ENCODE measurements at regions not wholly inside any gene's neighbourhood (a gene's known extent, or its start where the extent isn't known, plus 50 kb on each side); places are given as distances from the start of the nearest gene placed in this dataset.

DNA sequence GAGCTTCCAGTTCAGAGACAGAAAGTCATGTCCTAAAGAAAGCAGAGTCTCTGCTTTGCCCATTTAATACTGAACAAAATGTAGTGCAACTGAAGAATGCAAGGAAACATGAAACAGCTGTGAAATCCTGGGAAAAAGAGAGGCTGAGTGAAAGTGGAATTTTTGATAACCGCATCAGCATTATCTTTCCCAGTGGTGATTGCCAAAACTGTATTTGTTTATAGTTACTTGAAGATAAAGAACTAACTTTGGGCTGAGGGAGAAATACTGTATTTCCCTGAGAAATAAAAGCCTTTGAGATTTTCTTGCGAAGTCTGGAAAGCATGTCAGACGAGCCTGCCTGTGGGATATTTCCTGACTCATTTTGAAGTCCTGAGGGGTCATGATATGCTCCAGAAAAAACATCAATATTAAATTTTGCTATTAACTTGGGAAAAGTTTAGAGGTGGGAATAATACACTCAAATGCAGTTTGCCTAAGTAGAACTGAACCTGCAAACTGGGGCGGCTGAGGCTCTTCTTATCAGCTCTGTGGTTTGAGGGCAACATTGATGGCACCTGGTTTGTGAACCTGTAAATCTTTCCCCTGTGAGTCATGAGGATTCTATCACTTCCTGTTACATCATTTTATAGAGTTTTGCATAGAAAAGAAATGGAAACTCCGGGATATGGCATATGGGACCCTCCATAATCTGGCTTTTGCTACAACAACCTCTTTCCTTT is 855.3 kb downstream of the MCTP2 start (continued):
- TF ChIP-seq ZNF207 (IDR thresholded peaks at IDR 0.05; ENCODE audit: borderline replicate concordance) (no peak), ZNF235 (CRISPR knock-in tag; IDR thresholded peaks at IDR 0.05; ENCODE audit: borderline replicate concordance) (no peak), SCMH1 (CRISPR knock-in tag; IDR thresholded peaks at IDR 0.05; ENCODE audit: borderline replicate concordance) (no peak), HDAC1 (CRISPR knock-in tag; IDR thresholded peaks at IDR 0.05) (no peak), ZNF720 (CRISPR knock-in tag; IDR thresholded peaks at IDR 0.05) (no peak)

DNA sequence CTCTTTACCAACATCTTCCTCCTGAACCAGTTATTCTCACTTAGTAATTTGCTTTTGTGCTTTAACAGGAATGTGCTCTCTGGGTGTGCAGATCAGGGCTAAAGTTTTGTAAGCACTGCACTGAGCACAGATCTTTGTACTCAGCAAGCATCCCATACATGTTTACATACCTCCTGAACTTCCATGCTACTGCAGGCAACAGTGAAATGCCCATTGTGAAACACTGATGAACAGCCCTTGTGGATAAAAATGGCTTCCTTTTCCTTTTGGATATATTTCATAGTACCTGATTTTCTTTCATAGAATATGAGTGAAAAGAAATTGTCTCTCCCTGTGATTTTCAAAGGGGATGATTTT is 855.9 kb downstream of the MCTP2 start:
- H3K79me2 ChIP-seq (ENCODE audit: insufficient read depth, low read length), result no peaks in the 10 kb centered on the region
- H3K9me3 ChIP-seq (ENCODE audit: low read length), result peaks cover 83% of the 10 kb centered on the region
- TF ChIP-seq, protein P1, sequence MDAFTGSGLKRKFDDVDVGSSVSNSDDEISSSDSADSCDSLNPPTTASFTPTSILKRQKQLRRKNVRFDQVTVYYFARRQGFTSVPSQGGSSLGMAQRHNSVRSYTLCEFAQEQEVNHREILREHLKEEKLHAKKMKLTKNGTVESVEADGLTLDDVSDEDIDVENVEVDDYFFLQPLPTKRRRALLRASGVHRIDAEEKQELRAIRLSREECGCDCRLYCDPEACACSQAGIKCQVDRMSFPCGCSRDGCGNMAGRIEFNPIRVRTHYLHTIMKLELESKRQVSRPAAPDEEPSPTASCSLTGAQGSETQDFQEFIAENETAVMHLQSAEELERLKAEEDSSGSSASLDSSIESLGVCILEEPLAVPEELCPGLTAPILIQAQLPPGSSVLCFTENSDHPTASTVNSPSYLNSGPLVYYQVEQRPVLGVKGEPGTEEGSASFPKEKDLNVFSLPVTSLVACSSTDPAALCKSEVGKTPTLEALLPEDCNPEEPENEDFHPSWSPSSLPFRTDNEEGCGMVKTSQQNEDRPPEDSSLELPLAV (CRISPR knock-in tag; conservative IDR thresholded peaks at IDR 0.05; ENCODE audit: low read depth), result no peak
- TF ChIP-seq, protein P2, sequence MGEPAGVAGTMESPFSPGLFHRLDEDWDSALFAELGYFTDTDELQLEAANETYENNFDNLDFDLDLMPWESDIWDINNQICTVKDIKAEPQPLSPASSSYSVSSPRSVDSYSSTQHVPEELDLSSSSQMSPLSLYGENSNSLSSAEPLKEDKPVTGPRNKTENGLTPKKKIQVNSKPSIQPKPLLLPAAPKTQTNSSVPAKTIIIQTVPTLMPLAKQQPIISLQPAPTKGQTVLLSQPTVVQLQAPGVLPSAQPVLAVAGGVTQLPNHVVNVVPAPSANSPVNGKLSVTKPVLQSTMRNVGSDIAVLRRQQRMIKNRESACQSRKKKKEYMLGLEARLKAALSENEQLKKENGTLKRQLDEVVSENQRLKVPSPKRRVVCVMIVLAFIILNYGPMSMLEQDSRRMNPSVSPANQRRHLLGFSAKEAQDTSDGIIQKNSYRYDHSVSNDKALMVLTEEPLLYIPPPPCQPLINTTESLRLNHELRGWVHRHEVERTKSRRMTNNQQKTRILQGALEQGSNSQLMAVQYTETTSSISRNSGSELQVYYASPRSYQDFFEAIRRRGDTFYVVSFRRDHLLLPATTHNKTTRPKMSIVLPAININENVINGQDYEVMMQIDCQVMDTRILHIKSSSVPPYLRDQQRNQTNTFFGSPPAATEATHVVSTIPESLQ (CRISPR knock-in tag; conservative IDR thresholded peaks at IDR 0.05), result no peak
- no peak for TF ChIP-seq SUZ12 (IDR thresholded peaks at IDR 0.05; ENCODE audit: low read depth, low read length)
- TF ChIP-seq, protein P3, sequence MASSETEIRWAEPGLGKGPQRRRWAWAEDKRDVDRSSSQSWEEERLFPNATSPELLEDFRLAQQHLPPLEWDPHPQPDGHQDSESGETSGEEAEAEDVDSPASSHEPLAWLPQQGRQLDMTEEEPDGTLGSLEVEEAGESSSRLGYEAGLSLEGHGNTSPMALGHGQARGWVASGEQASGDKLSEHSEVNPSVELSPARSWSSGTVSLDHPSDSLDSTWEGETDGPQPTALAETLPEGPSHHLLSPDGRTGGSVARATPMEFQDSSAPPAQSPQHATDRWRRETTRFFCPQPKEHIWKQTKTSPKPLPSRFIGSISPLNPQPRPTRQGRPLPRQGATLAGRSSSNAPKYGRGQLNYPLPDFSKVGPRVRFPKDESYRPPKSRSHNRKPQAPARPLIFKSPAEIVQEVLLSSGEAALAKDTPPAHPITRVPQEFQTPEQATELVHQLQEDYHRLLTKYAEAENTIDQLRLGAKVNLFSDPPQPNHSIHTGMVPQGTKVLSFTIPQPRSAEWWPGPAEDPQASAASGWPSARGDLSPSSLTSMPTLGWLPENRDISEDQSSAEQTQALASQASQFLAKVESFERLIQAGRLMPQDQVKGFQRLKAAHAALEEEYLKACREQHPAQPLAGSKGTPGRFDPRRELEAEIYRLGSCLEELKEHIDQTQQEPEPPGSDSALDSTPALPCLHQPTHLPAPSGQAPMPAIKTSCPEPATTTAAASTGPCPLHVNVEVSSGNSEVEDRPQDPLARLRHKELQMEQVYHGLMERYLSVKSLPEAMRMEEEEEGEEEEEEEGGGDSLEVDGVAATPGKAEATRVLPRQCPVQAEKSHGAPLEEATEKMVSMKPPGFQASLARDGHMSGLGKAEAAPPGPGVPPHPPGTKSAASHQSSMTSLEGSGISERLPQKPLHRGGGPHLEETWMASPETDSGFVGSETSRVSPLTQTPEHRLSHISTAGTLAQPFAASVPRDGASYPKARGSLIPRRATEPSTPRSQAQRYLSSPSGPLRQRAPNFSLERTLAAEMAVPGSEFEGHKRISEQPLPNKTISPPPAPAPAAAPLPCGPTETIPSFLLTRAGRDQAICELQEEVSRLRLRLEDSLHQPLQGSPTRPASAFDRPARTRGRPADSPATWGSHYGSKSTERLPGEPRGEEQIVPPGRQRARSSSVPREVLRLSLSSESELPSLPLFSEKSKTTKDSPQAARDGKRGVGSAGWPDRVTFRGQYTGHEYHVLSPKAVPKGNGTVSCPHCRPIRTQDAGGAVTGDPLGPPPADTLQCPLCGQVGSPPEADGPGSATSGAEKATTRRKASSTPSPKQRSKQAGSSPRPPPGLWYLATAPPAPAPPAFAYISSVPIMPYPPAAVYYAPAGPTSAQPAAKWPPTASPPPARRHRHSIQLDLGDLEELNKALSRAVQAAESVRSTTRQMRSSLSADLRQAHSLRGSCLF (CRISPR knock-in tag; IDR thresholded peaks at IDR 0.05; ENCODE audit: borderline replicate concordance), result no peak
- no peaks in the 10 kb centered on the region for H3K4me1 ChIP-seq (ENCODE audit: insufficient read depth, low read length)
- FAIRE-seq (no peak), ATAC-seq (no peak), DNase-seq (ENCODE audit: low spot score) (no peak)
- in situ Hi-C loops (cut with HindIII; ENCODE audit: extremely low pct_ligation_motif_present, low pct_unique_long_range_greater_than_20kb), result no loop called here
- H3K4me2 ChIP-seq (ENCODE audit: low read depth, low read length), result no peak overlapping the region
- ChIA-PET POLR2A (no interaction called here), CTCF (ENCODE audit: low intra/inter-chr PET ratio, low total read pairs) (no interaction called here)
- no peak overlapping the region for H3K4me3 ChIP-seq (replicated peaks in 1 of 3; ENCODE audit: insufficient read depth in 1 of 3, low read depth in 2 of 3, low read length in 3 of 3)
- no peak overlapping the region for H2AFZ ChIP-seq (ENCODE audit: low read length)
- intact Hi-C loops (cut with micrococcal nuclease; ENCODE audit: unreplicated experiment), result no loop called here
- H3K27ac ChIP-seq (ENCODE audit: extremely low read length, insufficient read depth, low read length), result no peak overlapping the region
- H4K20me1 ChIP-seq (ENCODE audit: insufficient read depth, low read length), result no peaks in the 10 kb centered on the region
- H3K36me3 ChIP-seq (replicated peaks in 1 of 2; ENCODE audit: control insufficient read depth in 1 of 2, insufficient read depth in 2 of 2, low read length in 2 of 2), result no peaks in the 10 kb centered on the region
- BruUV-seq (replicated peaks), result no TSS peak
- H3K9ac ChIP-seq (ENCODE audit: insufficient read depth, low read depth, low read length), result no peak overlapping the region
- H3K27me3 ChIP-seq (ENCODE audit: control insufficient read depth in 1 of 2, insufficient read depth in 2 of 2, low read length in 2 of 2), result no peaks in the 10 kb centered on the region
